ENCODE measurements at regions not wholly inside any gene's neighbourhood (a gene's known extent, or its start where the extent isn't known, plus 50 kb on each side); places are given as distances from the start of the nearest gene placed in this dataset.

DNA sequence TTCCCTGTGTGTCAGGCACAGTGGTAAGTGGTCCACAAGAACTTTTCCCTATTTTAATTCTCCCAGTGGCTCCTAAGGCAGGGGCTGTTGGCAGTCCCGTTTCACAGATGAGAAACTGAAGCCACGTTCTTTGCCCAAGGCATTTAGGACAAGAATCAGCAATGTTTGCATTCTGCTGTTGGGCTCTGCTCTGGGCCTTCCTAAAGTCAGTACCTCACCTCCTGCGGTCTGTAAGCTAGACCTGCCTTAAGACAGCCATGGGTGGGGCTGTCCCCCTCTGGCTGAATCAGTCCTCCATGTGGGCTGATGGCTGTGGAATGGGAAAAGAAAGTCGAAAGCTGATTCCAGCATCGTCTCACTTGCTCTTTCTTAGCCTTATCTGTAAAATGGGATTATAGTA lies 304.8 kb downstream of the MAF start:
- TF ChIP-seq EZH2 (IDR thresholded peaks at IDR 0.05; ENCODE audit: borderline replicate concordance, low read length): no peak
- TF ChIP-seq, protein P1, sequence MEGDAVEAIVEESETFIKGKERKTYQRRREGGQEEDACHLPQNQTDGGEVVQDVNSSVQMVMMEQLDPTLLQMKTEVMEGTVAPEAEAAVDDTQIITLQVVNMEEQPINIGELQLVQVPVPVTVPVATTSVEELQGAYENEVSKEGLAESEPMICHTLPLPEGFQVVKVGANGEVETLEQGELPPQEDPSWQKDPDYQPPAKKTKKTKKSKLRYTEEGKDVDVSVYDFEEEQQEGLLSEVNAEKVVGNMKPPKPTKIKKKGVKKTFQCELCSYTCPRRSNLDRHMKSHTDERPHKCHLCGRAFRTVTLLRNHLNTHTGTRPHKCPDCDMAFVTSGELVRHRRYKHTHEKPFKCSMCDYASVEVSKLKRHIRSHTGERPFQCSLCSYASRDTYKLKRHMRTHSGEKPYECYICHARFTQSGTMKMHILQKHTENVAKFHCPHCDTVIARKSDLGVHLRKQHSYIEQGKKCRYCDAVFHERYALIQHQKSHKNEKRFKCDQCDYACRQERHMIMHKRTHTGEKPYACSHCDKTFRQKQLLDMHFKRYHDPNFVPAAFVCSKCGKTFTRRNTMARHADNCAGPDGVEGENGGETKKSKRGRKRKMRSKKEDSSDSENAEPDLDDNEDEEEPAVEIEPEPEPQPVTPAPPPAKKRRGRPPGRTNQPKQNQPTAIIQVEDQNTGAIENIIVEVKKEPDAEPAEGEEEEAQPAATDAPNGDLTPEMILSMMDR (conservative IDR thresholded peaks at IDR 0.05 in 1 of 2, IDR thresholded peaks at IDR 0.05 in 1 of 2; ENCODE audit: extremely low read depth in 1 of 2, insufficient read depth in 1 of 2, low read depth in 1 of 2, low read length in 2 of 2): no peak
